ENCODE measurements at regions not wholly inside any gene's neighbourhood (a gene's known extent, or its start where the extent isn't known, plus 50 kb on each side); places are given as distances from the start of the nearest gene placed in this dataset.
"Not testable (repeated sequence)": the region's sequence is repeated elsewhere in the genome, so short reads cannot be mapped to it uniquely, and the experiment has no call there.

DNA sequence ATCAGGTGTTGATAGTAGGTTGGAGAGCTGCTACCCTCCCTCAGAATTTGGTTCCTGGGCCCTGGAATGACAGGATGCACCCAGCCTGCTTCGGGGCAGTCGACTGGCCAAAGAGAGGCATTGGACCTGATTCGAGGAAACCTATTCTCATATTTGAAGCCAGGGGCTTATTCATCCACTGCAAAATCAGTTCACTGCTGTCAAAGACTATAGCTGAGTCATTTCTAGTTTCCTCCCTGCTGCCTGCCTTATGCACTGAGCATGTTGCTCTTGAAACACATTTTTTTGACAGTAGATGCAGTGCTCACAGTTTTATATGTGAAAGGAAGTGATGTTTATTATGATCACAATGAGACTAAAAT, 565.4 kb downstream of the ETS1 start:
- DNase-seq = no peak

DNA sequence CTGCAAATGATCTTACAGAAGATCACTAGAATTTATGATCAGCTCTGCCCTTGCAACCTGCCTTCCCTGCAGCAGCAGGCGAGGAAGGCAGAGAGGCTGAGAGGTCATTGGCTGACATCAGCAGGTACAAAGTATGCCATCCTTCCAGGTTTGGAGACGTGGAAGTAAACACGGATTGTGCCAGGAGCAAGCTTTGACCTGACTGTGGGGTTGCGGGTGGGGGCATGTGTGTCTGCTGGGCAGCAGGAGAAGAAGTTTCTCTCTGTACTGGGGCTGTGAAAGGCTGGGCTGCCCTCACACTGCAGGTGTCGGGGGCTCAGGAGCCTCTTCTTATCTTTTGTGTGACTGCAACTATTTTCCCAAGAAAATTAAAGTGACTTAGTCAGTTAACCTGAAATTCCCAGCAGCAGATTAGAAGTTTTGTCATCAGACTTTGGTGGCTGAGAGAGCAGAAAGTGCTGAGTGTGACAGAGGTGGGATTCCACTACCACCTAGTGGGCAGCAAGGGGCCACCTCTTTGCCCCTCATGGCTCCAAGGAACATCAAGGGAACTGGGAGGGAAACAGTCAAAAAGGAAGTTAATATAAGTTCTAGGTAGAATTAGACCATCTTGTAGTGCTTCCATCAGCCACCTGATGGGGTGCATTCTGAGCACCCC, 565.9 kb downstream of the ETS1 start:
- DNase-seq = no peak

DNA sequence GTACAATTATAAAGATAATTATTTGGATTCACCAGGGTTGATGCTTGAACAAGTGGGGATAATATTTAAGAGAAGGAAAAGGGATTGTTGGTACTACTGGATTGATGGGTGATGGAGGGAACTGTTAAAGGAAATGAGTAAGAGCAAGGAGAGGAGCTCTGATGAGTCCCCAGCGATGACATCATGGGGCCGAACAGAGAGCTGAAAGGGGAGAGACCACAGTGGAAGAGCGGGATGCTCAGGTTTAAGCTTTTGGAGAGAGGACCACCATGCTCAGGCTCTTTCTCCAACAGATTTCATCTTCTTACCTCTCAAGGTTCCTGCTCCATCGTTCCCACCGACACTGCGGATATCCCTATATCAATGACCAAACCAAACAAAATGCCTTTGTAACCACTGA, 568.7 kb downstream of the ETS1 start:
- DNase-seq = no peak

DNA sequence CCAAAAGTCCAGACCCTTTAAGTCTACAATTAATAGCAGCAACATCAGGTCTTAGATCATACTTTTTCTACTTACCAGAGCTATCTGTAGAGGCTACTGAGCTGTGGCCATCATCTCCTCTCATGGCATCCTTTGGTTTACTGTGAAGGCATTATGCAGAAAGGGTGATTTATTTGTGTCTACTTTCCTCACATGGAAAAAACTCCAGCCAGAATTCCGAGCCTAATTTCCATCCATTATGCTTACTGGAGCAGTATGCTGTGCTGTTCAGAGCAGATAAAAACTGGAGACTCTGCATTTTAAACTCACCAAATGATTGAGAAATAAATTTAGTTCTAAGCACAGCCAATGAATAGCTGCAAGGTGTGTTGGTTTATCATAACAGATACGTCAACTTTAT, 581.8 kb downstream of the ETS1 start:
- DNase-seq = no peak

DNA sequence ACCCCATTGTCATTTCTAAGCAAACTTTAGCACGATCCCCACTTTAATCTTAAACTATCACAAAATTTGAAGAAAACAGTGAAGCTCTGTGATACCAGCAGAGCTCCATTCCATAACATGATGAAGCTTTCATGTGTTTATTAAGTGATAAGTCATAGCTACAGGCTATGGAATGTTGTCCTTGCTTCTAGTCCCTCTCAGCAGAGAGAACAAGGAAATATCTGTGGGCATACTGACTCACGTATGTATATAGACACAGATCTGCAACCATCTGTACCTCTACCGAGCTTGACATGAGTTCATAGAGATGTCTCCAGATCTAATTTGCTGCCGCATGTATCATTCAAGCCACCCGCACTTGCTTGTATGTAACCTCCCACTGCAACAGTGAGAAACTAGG, 588.9 kb downstream of the ETS1 start:
- no peak for DNase-seq

DNA sequence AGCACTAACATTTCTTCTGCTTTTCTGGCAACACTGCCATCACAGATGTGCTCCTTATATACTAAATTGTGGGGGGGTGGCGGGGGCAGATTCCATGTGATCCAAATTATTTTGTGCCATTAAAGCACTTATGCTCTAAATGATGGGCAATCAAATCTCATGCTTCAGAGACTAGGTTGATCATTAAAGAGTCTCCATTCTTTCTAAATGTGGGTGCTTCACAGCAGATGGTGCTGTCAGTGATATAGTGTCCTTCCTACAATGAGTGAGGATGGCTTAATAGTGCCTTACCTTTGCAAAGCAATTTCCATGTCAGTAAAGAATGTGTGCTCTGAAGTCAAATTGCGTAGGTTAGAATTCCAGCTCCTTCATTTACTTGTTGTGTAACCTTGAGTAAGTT, 589.8 kb downstream of the ETS1 start:
- no peak for DNase-seq

DNA sequence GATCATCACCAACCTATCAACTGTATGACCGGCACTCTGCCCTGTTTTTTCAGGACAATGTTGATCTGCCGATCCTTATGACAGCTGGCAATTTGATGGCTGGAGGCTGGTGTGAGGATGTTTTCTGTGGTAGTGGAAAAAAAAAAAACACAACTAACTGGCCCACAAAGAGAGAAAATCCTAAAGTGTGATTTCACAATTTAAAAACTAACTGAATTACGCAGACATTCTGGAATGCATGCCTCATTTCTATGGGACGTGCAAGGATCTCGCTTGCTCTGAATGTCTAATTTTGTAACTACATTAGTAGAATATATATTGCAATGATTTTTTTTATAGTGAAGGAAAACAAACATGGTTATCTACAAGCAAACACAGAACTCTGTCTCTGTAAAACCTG, 590.5 kb downstream of the ETS1 start:
- no peak for DNase-seq

DNA sequence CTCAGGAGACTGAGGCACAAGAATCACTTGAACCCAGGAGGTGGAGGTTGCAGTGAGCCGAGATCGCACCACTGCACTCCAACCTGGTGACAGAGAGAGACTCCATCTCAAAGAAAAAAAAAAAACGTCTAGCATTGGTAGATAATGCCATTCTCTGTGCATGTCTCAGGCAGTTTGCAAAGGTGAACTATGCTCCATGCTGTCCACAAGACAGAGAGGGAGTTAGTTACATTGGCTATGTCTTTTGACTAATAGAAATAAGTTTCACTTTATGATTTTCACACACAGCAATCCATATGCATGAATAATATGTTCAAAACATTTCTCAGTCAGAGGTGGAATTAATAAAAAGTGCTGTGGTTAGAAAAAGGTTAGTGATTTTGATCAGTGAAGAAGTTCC, 591.4 kb downstream of the ETS1 start:
- no peak for DNase-seq

DNA sequence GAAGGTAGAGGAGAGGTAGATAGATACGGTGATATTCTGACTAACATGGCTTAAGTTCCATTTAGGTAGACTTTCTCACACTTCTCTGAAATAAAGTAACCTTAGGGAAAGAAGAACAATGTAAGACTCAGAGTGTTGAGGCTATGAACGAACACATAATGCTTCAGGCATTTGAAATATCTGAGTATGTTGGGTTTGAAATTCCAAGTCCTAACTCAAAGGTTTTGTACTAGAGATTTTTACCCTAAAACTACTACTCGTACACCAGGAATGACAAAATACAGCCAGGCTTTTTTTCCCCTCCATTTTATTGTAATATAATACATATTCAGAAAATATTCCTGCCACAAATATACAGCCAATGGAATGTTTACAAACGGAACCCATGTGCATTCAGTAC, 592.6 kb downstream of the ETS1 start:
- DNase-seq = no peak

DNA sequence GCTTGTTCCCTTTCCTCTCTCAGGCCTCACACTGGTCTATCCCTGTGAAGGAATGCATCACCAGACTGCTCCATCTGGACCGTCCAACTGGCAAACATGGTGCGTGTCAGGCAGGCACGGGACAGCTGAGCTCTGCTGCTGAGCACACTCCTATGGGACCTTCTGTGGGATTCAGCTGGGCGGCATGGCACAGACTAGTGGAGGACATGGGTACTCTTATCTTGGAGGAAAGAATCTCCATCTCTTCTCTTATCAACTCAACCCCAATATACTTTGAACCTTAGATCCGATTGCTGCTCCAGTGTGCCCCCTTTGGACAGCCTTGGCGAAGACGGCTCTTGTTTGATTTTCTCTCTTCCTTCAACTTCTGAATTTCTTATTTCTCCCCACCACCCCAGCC, 593.6 kb downstream of the ETS1 start:
- no peak for DNase-seq

DNA sequence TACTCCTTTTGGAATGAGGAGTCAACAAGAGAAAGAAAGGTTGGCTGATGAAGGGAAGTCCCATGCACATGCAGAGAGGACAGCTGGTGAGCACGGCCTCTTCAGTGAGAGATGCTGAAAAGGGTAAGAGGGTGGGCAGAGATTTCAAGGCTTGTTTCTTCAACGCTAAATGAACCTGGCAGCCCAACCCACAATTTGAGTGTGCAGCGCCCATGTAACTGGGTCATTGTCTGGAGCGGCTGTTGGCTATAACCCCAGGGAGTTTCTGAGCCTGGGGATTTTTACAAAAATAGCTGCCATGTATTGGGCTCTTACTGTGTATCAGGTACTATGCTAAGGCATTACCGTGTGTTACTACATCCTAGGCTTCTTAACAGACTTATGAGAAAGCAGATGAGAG, 594.1 kb downstream of the ETS1 start:
- no peak for DNase-seq

DNA sequence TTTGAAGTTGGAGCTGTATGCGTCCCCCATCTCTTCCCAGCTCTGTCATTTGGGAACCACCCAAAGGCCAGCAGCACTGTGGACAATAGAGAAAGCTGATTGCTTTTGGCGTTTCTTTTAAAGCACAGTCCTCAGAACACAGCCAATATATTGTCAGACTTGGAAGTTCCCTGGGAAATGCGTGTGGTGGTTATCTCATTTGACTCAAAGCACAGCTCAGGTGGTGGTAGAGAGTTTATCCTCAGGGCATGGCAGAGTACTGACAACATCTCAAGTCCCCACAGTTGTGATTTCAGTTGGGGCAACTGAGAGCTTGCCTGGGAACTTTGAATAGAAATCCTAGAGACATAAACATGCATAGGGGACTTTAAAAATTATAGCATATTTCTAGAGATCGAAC, 601.3 kb downstream of the ETS1 start:
- DNase-seq = no peak

DNA sequence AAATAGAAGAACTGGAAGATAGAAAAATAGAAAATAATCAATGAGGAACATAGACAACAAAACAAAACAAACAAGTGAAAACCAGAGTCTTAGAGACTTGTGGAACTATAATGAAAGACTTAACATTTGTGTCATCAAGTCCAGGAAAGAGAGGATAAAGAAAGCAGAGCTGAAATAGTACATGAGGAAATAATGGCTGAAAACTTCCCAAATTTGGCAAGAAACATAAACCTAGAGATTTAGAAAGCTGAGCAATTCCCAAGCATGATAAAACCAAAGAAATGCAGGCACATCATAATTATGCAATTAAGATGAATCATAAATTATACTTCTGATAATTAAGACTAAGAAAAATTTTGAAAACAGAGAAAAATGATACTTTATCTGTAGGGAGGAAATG, 614.5 kb downstream of the ETS1 start:
- DNase-seq = no peak

DNA sequence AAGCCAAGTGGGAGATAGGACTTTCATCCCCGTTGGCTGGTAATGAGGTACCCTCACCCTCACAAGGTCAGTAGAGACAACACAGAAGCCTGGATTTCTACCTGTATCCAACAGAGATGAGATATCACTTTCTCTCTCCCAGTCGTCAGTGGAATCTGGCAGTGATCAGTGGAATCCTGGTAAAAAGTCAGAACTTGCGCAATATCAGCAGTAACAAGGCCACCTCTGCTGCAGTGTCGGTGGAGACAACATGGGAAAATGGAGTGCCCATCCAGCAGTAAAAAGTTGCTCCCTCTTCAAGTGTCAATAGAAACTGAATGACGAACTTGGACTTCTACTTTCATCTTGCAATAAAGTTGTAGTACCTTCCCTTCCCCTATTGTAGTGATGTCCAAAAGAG, 615.9 kb downstream of the ETS1 start:
- no peak for DNase-seq

DNA sequence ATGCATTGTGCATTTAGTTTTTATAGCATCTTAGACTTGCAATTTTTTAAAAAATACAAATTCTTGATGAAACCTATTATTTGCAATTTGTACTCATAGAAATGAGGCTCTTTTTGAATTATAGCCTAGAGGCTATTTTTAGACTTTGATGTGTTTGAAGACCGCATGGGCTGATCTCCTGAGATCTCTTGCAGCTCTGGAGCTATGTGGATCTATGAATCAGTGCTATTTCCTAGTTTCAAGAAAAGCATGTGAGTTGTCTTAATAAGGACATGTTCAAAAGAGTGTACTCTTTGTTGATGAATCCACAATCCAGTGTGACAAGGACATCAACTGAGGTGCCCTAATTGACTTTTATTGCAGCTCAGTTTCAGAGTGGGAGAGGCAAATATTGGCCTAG, 620.5 kb downstream of the ETS1 start:
- no peak for DNase-seq

DNA sequence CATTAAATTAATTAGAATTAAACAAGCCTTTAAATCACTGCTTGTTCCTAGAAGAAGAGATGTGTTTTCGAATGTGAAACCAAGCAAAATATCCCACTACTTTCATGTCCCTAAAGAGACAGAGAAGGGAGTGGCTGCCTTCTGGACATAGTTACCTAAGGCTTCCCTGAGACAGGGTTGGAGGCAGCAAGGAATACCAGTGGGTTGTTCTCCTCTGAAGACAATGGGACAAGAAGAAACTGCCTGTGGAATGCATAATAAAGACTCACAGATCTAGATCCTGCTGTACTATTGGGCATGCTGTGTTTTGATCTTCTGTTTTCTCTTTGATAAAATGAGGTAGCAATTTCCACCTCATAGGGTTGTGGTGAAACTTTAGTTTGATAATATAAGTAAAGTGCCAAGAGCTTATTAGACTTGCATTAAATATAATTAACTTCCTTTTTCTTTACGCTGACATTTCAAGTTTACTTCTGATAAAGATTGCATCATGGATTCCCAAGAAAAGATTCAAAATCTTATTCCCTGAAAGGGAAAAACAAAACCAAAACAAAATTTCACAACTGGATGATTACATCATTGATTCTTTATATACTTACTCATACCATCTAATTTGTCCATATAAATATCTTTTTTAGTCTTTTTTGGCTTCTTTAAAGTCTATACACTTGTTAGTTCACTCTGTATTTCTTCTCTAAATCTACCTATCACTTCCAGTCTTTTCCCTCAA, 621.3 kb downstream of the ETS1 start:
- no peak for DNase-seq

DNA sequence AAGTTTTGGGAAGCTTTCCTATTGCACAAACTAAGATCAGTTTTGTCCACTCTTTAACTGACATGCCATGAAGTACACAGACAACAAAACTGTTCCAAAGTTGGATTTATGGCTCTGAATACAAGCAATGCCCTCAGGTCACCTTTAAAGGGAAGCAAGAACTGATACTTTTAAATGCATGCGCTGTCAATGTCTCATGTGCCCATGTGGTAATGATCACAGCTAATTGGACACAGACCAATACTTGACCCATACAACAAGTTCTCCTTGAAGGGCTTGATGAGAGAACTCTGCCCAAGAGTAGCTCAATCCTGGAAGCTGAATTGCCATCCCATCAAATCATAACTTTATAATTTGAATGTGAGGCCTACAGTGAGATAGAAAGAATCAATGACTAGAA, 624.9 kb downstream of the ETS1 start:
- DNase-seq = no peak

DNA sequence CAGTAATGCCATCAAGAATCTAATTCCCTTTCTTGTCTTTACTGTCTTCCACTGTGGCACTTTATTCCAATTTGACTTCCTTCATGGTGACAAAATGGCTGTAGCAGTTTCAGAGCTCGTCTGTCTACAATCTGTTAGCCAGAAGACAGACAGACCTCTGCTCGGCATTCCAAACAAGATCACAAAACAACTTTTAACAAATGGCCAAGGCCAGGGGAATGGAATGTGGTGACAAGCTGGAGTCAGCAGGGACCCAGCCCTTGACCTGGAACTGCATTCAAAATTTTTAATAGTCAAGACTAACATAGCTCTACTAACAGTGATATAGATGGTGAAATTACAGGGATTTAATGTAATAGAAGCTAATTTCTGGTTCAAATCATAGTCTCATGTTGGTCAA, 637.2 kb downstream of the ETS1 start:
- DNase-seq = no peak

DNA sequence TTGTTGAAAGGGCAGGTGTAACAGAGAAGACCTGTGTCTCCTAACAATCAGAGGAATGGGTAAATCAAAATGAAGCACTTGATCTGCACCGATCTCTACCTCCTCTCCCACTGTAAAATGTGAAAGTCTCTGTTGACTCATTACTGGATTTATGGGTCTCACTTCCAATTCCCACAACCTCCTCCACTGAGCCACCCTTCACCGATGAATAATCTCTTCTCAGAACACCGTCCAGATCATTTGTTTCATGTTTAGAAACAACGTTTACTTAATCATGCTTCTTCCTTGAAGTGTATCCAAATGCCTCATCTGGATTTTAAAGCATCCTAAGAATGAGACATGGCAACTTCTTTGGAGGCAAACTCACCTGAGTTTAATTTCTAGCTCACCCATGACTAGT, 643.6 kb downstream of the ETS1 start:
- no peak for DNase-seq

DNA sequence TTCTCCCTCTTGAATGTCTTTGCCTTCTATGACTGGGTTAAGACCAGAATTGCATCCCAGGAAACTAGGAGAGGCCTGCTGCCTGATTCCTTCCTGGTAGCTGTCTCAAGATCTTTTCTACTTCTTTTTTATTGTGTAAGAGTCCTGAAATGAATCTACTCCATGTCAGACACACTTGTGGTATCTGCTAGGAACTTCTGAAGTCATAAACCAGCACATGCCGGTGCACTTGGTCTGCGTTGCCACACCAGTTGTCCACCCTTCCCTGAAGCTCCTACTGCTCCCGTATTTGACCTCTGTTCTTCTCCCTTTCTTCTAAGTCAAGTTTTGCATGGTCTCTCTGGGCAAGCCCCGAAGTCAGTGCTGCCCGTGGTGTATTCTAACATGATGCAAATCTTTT, 644.2 kb downstream of the ETS1 start:
- no peak for DNase-seq

DNA sequence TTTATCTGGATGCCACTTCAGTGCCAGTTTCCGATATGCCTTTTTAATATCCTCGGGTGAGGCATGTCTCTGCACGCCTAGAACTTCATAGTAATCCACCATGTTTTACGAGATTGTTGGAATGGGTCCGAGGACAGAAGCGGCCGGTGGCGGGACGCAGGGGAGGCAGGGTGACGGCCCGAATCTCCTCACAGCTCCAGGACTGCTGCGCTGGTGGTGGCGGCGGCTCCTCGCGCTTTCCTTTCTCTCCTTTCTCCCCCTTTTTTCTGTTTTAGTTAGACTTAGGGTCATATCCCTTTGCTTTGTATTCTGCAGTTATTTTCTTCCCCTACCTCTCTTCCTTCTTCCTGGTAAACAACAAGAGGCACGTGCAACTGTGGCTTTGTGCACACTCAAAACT, 645.8 kb downstream of the ETS1 start:
- not testable (repeated sequence) for DNase-seq

DNA sequence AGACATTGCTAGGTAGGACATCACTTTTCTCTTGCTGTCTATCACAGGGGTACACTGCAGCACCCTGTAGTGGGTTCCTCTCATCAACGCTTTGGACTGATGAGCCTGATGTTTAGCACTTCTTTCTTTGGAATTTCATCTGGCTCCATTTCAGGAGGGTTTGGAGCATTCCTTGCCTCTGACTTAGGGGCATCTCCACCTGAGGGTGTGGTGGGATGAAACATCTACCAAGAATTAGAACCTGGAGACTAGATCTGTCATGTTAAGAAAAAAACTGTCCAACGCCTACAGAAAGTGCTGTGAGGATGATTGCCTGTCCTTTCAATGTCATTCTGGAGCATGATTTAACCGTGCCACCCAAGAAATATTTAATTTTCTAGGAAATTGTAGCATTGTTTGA, 648.4 kb downstream of the ETS1 start:
- no peak for DNase-seq

DNA sequence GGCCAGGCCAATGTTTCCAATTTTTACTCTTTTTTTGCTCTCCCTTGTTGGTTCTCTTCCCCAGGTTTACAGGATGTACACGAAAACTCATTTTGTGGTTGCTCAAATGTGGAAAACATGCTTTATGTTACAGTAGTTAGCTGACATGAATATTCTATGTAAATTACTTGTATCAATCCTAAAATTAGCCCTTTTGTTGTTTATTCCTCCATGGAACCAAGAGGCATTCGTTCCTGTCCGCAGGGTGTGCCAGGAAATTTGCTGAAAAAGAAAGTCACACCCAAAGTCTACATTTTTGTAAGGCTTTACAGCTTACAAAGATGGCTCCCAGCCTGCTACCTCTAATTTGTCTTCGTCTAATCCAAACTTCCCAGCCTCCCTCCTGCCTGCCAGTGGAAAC, 652.3 kb downstream of the ETS1 start:
- no peak for DNase-seq

DNA sequence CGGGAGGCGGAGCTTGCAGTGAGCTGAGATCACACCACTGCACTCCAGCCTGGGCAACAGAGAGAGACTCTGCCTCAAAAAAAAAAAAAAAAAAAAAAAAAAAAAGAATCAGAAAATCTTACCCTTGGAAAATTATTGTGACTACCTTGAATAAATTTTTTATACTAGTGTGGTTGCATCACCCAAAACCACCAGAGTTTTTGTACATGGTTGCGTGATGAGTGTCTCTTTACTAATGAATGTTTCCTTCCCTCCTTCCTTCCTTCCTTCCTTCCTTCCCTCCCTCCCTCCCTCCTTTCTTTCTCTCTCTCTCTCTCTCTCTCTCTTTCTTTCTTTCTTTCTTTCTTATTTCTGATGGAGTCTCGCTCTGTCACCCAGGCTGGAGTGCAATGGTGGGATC, 653.4 kb downstream of the ETS1 start:
- DNase-seq = not testable (repeated sequence)

DNA sequence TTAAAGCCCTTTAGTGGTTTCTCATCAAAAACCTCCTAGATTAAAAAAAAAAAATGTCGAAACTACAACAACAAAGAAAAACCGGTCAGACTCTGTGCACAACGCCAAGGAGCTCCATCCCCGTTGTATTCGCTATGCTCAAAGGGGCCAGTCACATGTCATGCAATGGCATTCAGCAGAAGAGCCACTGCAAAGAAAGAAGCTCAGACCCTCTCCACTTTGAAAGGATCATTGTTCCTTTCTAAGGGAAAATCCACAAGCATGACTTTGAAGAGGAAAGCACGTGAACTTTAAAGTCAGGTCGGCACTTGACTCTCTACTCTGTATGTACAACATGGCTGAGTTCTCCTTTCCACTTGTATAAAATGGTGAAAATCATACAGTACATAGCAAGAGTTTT, 655.6 kb downstream of the ETS1 start:
- no peak for DNase-seq

All from CD4-positive, alpha-beta T cell treated with Interleukin-17A for 1 hour (primary cell).